Left forelimb (tissue), 1 donor: ENCODE measurements at regions not wholly inside any gene's neighbourhood (a gene's known extent, or its start where the extent isn't known, plus 50 kb on each side); places are given as distances from the start of the nearest gene placed in this dataset.
"Not testable (repeated sequence)": the region's sequence is repeated elsewhere in the genome, so short reads cannot be mapped to it uniquely, and the experiment has no call there.

Experiments
- DNase-seq: peaks from one replicate; pipeline ENCODE4 v3.0.0-alpha.2; 2018; ENCODE audit warnings: low spot score

GRCh38 chr5:34555699-34556508 is 100.2 kb upstream of the RAI14 start:
- no peak for DNase-seq

- DNase-seq: no peak
Measured at GRCh38 chr5:34556509-34556782, 99.7 kb upstream of the RAI14 start.

DNA sequence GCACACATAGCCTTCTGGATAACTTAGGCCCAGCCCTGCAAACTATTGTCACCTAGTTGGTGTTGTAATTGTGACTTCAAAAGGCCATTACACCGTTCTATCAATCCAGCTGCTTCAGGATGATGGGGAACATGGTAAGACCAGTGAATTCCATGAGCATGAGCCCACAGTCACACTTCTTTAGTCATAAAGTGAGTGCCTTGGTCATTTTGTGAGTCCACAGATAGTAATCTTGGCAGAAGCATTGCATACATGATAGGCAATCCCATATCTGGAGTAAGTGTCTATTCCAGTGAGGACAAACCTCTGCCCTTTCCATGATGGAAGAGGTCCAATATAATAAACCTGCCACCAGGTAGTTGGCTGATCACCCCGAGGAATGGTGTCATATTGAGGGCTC is 94.5 kb upstream of the RAI14 start:
- not testable (repeated sequence) for DNase-seq

DNA sequence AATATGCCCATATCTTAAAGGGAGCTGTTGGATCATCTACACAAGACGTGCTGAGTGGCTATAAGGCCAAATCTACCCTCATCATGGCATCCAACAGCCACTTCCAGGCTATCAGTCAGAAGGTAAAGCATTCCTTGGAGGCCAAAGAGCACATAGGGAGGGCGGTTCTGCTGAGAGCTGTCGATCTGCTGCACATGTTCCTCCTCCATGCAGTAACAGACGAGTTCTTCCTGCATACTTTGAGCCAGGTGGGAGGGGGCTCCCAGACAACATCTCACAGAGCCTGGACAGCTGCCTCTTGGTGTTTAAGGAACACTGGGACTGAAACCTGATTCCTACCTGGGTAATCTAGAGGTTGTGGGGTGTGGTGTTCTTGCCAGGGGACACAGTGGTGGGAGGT is 93.3 kb upstream of the RAI14 start:
- DNase-seq: no peak

- DNase-seq: no peak
Measured at GRCh38 chr5:34563269-34563668, 92.9 kb upstream of the RAI14 start.

- no peak for DNase-seq
Measured at GRCh38 chr5:34563931-34564709, 92.0 kb upstream of the RAI14 start.

DNA sequence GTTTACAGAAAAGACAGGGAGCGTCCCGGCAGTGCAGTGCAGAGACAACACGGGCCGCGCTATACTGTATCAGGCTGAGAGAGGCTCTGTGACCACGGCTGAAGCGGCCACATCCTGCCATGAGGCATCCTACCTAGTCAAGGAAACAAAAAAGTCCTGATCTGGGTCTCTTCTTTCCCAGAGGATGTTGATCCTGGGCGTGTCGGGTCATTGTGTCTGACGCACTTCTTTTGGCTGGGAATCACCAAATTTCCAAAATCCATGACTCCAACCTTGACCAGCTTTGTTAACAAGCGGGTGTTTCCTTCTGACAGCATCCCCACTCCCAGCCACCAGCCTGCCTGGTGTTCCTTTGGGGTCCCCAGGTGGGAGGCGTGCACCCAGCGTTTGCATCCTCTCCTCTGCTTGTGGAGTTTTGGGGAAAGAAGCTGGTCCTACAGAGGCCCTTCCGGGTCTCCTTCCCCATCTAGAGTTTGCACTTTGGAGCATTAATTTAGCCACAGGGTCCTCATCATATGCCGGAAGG is 91.4 kb upstream of the RAI14 start:
- no peak for DNase-seq

DNA sequence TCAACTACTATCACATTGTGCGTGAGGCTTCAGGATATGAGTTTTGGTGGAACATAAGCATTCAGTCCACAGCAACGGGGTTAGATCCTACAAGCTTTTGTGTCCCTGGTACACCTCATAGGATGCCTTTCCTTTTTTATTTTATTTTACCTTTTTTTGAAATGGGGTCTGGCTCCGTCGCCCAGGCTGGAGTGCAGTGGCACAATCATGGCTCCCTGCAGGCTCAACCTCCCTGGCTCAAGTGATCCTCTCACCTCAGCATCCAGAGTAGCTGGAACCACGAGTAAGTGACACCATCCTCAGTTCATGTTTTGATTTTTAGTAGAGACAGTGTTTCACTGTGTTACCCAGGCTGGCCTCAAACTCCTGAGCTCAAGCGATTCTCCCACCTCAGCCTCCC is 86.0 kb upstream of the RAI14 start:
- DNase-seq: no peak

GRCh38 chr5:34570721-34571676 is 85.1 kb upstream of the RAI14 start:
- DNase-seq: no peak

DNA sequence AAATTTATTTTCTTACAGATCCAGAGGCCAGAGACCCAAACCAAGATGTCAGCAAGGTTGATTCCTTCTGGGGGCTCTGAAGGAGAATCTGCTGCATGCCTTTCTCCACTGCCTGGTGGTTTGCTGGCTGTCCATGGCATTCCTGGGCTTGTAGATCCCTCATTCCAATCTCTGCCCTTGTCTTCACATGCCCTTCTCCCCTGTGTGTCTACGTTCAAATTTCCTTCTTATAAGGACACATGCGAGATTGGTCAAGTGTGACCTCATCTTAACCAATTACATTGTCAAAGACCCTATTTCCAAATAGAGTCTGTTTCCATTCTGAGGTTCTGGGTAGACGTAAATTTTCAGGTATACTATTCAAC is 84.5 kb upstream of the RAI14 start:
- DNase-seq: no peak

GRCh38 chr5:34574936-34575467 is 81.1 kb upstream of the RAI14 start:
- no peak for DNase-seq

GRCh38 chr5:34576891-34577666 is 79.0 kb upstream of the RAI14 start:
- no peak for DNase-seq

DNA sequence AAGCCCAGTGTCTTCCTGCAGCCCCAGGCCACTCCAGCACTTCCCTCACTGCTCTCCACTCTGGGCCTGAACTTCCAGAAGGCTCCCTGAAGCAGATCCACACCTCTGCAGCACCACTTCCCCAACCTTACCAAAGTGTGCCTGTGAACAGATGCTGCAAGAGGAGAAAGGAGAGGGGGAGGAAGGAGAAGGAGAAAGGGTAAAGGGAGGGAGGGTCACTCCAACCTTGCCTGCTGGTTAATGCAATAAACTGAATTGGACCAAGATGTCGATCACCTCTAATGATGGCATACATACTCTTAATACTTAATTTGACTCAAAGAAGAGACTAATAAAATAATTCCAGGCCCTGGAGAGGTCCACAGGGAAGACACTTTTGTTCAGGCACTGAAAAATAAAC is 77.2 kb upstream of the RAI14 start:
- DNase-seq: no peak

GRCh38 chr5:34580983-34581382 is 75.1 kb upstream of the RAI14 start:
- DNase-seq: no peak

DNA sequence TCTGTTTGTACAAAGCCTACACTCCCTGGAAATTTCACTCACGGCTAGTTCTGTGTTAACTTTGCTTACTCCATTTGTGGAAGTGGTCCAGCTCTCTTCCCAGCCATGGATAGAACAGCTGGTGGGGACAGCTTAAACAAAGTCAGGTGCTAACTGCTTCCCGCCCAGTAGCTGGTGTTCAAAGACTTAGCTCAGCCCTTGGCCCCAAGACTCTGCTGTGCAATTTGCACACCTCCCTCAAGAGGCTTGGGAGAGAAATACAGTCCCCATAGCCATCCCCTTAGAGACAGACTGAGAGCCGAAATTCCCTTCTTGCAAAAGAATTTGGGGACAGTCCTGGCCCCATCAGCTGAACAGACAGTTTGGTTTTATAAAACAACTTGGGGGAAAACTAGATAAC is 73.8 kb upstream of the RAI14 start:
- no peak for DNase-seq

DNA sequence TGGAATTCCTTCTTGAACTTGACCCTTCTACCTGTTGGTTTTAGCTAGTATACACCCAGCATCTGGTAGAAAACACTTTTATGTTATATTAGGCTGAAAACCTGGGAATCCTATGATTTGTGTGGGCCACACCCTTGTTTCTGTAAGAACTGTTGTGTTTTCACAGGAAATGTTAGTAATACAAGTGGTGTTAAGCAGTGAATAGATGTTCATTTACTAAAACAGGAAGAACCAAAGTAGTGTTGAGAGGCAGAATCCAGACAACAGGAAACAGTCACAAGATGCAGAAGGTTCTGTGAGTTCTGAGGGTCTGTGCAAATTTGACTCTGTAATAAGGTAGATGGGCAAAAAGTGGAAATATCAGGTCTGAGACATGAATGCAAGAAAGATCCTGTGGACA is 73.0 kb upstream of the RAI14 start:
- DNase-seq: no peak

GRCh38 chr5:34584165-34584564 is 72.0 kb upstream of the RAI14 start:
- DNase-seq: no peak

- DNase-seq: no peak
Measured at GRCh38 chr5:34585601-34586104, 70.5 kb upstream of the RAI14 start.

- no peak for DNase-seq
Measured at GRCh38 chr5:34586117-34586885, 69.8 kb upstream of the RAI14 start.
